ENCODE measurements at regions not wholly inside any gene's neighbourhood (a gene's known extent, or its start where the extent isn't known, plus 50 kb on each side); places are given as distances from the start of the nearest gene placed in this dataset.
"Not testable (repeated sequence)": the region's sequence is repeated elsewhere in the genome, so short reads cannot be mapped to it uniquely, and the experiment has no call there.

DNA sequence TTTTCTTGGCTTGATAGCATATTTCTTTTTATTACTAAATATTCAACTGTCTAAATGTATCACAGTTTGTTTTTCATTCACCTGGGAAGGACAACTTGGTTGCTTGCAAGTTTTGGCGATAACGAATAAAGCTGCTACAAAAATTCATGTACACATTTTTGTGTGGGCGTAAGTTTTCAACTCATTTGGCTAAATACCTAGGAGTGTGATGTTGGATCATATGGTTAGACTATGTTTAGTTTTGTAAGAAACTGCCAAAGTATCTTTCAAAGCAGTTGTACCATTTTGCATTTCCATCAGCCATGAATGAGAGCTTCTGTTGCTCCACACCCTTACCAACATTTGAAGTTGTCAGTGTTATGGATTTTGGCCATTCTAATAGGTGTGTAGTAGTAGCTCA is 428.0 kb downstream of the ACTL7B start:
- Histone ChIP-seq H3K36me3 (ENCODE audit: control insufficient read depth in 1 of 2, insufficient read depth in 2 of 2, low read length in 2 of 2) (no peaks in the 10 kb centered on the region), H3K4me3 (replicated peaks in 1 of 2; ENCODE audit: low read depth in 1 of 2, low read length in 2 of 2) (no peak overlapping the region), H4K20me1 (ENCODE audit: insufficient read depth) (no peaks in the 10 kb centered on the region), H3K79me2 (ENCODE audit: insufficient read depth, low read length) (no peaks in the 10 kb centered on the region), H3K27ac (ENCODE audit: low read depth, low read length) (no peak overlapping the region), H3K9me3 (ENCODE audit: control insufficient read depth in 1 of 2, insufficient read depth in 1 of 2, low read depth in 1 of 2, low read length in 2 of 2) (no peaks in the 10 kb centered on the region), H3K27me3 (ENCODE audit: insufficient read depth, low read length) (no peaks in the 10 kb centered on the region), H3K4me1 (ENCODE audit: control insufficient read depth in 1 of 2, insufficient read depth in 2 of 2, low read length in 2 of 2) (no peaks in the 10 kb centered on the region), H3K9me2 (ENCODE audit: insufficient read depth) (no peaks in the 10 kb centered on the region), H3K4me2 (ENCODE audit: low read length) (no peak overlapping the region), H2AFZ (ENCODE audit: low read depth, low read length, poor library complexity, severe bottlenecking) (no peak overlapping the region), H3K9ac (ENCODE audit: low read length) (no peak overlapping the region)
- no peak for DNase-seq (ENCODE audit: low read depth, low spot score)
- ChIA-PET CTCF (no interaction called here), POLR2A (no interaction called here), RAD21 (ENCODE audit: low non-redundant PET in 1 of 2, low total read pairs in 2 of 2, uncharacterized antibody in 2 of 2, unreplicated experiment in 2 of 2) (no interaction called here)
- BruUV-seq (replicated peaks) = no TSS peak
- TF ChIP-seq, protein P1, sequence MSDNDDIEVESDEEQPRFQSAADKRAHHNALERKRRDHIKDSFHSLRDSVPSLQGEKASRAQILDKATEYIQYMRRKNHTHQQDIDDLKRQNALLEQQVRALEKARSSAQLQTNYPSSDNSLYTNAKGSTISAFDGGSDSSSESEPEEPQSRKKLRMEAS (IDR thresholded peaks at IDR 0.05) = no peak
- TF ChIP-seq CBX3 (IDR thresholded peaks at IDR 0.05; ENCODE audit: low read depth) (no peak), YY1 (IDR thresholded peaks at IDR 0.05; ENCODE audit: extremely low read depth, insufficient replicate concordance, low read depth, low read length) (no peak), TCF7L2 (IDR thresholded peaks at IDR 0.05; ENCODE audit: borderline replicate concordance, extremely low read depth, insufficient read depth, insufficient read length) (no peak), ELF1 (IDR thresholded peaks at IDR 0.05; ENCODE audit: borderline replicate concordance, low read depth) (no peak), SP1 (IDR thresholded peaks at IDR 0.05; ENCODE audit: low read depth) (no peak), FOSL1 (IDR thresholded peaks at IDR 0.05; ENCODE audit: low read depth) (no peak), ZNF274 (IDR thresholded peaks at IDR 0.05; ENCODE audit: low read depth, low read length) (no peak), ZFX (IDR thresholded peaks at IDR 0.05) (no peak), SRF (IDR thresholded peaks at IDR 0.05; ENCODE audit: low read depth) (no peak)
- TF ChIP-seq, protein P2, sequence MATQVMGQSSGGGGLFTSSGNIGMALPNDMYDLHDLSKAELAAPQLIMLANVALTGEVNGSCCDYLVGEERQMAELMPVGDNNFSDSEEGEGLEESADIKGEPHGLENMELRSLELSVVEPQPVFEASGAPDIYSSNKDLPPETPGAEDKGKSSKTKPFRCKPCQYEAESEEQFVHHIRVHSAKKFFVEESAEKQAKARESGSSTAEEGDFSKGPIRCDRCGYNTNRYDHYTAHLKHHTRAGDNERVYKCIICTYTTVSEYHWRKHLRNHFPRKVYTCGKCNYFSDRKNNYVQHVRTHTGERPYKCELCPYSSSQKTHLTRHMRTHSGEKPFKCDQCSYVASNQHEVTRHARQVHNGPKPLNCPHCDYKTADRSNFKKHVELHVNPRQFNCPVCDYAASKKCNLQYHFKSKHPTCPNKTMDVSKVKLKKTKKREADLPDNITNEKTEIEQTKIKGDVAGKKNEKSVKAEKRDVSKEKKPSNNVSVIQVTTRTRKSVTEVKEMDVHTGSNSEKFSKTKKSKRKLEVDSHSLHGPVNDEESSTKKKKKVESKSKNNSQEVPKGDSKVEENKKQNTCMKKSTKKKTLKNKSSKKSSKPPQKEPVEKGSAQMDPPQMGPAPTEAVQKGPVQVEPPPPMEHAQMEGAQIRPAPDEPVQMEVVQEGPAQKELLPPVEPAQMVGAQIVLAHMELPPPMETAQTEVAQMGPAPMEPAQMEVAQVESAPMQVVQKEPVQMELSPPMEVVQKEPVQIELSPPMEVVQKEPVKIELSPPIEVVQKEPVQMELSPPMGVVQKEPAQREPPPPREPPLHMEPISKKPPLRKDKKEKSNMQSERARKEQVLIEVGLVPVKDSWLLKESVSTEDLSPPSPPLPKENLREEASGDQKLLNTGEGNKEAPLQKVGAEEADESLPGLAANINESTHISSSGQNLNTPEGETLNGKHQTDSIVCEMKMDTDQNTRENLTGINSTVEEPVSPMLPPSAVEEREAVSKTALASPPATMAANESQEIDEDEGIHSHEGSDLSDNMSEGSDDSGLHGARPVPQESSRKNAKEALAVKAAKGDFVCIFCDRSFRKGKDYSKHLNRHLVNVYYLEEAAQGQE (IDR thresholded peaks at IDR 0.05; ENCODE audit: low read depth) = no peak
- TF ChIP-seq, protein P3, sequence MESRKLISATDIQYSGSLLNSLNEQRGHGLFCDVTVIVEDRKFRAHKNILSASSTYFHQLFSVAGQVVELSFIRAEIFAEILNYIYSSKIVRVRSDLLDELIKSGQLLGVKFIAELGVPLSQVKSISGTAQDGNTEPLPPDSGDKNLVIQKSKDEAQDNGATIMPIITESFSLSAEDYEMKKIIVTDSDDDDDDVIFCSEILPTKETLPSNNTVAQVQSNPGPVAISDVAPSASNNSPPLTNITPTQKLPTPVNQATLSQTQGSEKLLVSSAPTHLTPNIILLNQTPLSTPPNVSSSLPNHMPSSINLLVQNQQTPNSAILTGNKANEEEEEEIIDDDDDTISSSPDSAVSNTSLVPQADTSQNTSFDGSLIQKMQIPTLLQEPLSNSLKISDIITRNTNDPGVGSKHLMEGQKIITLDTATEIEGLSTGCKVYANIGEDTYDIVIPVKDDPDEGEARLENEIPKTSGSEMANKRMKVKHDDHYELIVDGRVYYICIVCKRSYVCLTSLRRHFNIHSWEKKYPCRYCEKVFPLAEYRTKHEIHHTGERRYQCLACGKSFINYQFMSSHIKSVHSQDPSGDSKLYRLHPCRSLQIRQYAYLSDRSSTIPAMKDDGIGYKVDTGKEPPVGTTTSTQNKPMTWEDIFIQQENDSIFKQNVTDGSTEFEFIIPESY (IDR thresholded peaks at IDR 0.05; ENCODE audit: extremely low read depth, insufficient replicate concordance, low read length) = no peak
- TF ChIP-seq, protein P4, sequence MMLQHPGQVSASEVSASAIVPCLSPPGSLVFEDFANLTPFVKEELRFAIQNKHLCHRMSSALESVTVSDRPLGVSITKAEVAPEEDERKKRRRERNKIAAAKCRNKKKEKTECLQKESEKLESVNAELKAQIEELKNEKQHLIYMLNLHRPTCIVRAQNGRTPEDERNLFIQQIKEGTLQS (IDR thresholded peaks at IDR 0.05) = no peak
- ATAC-seq = no peak
- intact Hi-C loops (cut with micrococcal nuclease) = no loop called here

DNA sequence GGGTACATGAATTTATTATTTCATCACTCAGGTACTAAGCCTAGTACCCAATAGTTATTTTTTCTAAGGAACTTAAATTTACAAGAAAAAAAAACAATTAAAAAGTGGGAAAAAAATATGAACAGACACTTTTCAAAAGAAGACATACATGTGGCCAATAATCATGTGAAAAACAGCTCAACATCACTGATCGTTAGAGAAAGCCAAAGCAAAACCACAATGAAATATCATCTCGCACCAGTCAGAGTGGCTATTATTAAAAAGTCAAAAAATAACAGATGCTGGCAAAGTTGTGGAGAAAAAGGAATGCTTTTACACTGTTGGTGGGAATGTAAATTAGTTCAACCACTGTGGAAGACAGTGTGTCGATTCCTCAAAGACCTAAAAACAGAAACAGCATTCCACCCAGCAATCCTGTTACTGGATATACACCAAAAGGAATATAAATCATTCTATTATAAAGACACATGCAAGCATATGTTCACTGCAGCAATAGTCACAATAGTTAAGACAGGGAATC is 429.3 kb downstream of the ACTL7B start:
- H3K4me3 ChIP-seq (replicated peaks in 1 of 2; ENCODE audit: low read depth in 1 of 2, low read length in 2 of 2); H2AFZ ChIP-seq (ENCODE audit: low read depth, low read length, poor library complexity, severe bottlenecking); H4K20me1 ChIP-seq (ENCODE audit: insufficient read depth); BruUV-seq (replicated peaks); POLR2A ChIA-PET; CTCF ChIA-PET; ATAC-seq; H3K9me3 ChIP-seq (ENCODE audit: control insufficient read depth in 1 of 2, insufficient read depth in 1 of 2, low read depth in 1 of 2, low read length in 2 of 2); H3K9me2 ChIP-seq (ENCODE audit: insufficient read depth); H3K27ac ChIP-seq (ENCODE audit: low read depth, low read length); H3K79me2 ChIP-seq (ENCODE audit: insufficient read depth, low read length); H3K27me3 ChIP-seq (ENCODE audit: insufficient read depth, low read length); intact Hi-C loops (cut with micrococcal nuclease); H3K4me2 ChIP-seq (ENCODE audit: low read length); H3K9ac ChIP-seq (ENCODE audit: low read length); H3K4me1 ChIP-seq (ENCODE audit: control insufficient read depth in 1 of 2, insufficient read depth in 2 of 2, low read length in 2 of 2); RAD21 ChIA-PET (ENCODE audit: low non-redundant PET in 1 of 2, low total read pairs in 2 of 2, uncharacterized antibody in 2 of 2, unreplicated experiment in 2 of 2); DNase-seq (ENCODE audit: low read depth, low spot score); H3K36me3 ChIP-seq (ENCODE audit: control insufficient read depth in 1 of 2, insufficient read depth in 2 of 2, low read length in 2 of 2): not testable (repeated sequence)

All from HCT116 (cell line).